ENCODE measurements at regions not wholly inside any gene's neighbourhood (a gene's known extent, or its start where the extent isn't known, plus 50 kb on each side); places are given as distances from the start of the nearest gene placed in this dataset.
"Not testable (repeated sequence)": the region's sequence is repeated elsewhere in the genome, so short reads cannot be mapped to it uniquely, and the experiment has no call there.

DNA sequence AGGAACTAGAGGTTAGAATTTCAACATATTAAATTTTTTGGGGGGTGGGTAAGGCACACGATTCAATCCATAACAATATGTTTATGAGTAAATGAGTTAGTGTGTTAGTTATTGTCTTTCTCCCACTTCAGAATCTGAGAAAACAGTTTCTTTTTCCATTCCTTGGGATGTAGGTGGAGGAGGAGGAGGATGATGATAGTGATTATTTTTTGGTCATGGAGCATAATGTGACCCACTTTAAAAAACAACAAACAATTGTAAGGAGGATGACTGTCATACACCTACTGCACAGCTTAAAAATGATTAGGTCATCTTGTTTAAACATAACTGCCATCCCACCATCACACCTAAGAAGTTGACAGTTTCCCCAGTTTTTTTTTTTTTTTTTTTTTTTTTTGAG, 148.7 kb downstream of the CDRT15L2 start:
- Mint-ChIP-seq H3K9me3 (no peaks in the 10 kb centered on the region), H3K36me3 (ENCODE audit: low read depth) (peaks cover 4% of the 10 kb centered on the region), H3K4me3 (no peak overlapping the region), H3K27me3 (no peaks in the 10 kb centered on the region), H3K27ac (no peak overlapping the region), H3K4me1 (peaks cover 33% of the 10 kb centered on the region)
- ChIA-PET CTCF (no interaction called here), POLR2A (no interaction called here)
- DNase-seq (no peak), ATAC-seq (ENCODE audit: low read depth) (no peak)
- intact Hi-C loops (cut with micrococcal nuclease), result no loop called here
- TF ChIP-seq, protein P1, sequence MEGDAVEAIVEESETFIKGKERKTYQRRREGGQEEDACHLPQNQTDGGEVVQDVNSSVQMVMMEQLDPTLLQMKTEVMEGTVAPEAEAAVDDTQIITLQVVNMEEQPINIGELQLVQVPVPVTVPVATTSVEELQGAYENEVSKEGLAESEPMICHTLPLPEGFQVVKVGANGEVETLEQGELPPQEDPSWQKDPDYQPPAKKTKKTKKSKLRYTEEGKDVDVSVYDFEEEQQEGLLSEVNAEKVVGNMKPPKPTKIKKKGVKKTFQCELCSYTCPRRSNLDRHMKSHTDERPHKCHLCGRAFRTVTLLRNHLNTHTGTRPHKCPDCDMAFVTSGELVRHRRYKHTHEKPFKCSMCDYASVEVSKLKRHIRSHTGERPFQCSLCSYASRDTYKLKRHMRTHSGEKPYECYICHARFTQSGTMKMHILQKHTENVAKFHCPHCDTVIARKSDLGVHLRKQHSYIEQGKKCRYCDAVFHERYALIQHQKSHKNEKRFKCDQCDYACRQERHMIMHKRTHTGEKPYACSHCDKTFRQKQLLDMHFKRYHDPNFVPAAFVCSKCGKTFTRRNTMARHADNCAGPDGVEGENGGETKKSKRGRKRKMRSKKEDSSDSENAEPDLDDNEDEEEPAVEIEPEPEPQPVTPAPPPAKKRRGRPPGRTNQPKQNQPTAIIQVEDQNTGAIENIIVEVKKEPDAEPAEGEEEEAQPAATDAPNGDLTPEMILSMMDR (IDR thresholded peaks at IDR 0.05), result no peak

DNA sequence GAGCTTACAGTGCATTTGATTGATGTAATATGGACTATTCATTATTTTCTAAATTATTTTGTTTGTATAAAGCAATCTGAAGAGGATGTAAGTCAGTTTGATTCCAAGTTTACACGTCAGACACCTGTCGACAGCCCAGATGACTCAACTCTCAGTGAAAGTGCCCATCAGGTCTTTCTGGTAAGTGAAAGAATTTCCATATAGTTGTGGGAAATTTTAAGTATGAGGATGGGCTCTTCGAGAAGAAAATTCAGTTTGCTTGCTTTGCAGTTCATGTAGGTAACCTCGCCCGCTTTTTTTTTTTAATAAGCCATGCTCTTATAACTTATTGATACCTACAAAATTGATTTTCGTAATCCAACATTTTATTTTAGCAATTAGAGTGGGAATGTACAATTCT, 151.6 kb downstream of the CDRT15L2 start:
- H3K4me1 Mint-ChIP-seq, result peaks cover 16% of the 10 kb centered on the region
- ATAC-seq (ENCODE audit: low read depth); POLR2A ChIA-PET; H3K36me3 Mint-ChIP-seq (ENCODE audit: low read depth); H3K27me3 Mint-ChIP-seq; H3K27ac Mint-ChIP-seq; H3K9me3 Mint-ChIP-seq; H3K4me3 Mint-ChIP-seq; DNase-seq; intact Hi-C loops (cut with micrococcal nuclease); CTCF ChIA-PET: not testable (repeated sequence)

DNA sequence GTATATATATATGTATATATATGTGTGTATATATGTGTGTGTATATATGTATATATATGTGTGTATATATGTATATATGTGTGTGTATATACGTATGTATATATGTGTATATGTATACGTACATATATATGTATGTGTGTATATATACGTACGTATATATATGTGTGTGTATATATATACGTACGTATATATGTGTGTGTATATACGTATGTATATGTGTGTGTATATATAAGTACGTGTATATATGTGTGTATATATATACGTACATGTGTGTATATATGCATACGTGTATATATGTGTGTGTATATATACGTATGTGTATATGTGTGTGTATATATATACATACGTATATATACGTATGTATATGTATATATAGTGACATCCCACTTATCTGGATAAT, 154.4 kb downstream of the CDRT15L2 start:
- Mint-ChIP-seq H3K36me3 (ENCODE audit: low read depth) (peaks cover 4% of the 10 kb centered on the region), H3K4me1 (peaks cover 8% of the 10 kb centered on the region), H3K4me3 (no peak overlapping the region), H3K9me3 (no peaks in the 10 kb centered on the region), H3K27me3 (peaks cover 2% of the 10 kb centered on the region), H3K27ac (no peak overlapping the region)
- TF ChIP-seq, protein P1 (IDR thresholded peaks at IDR 0.05), result no peak
- POLR2A ChIA-PET, result no interaction called here
- ATAC-seq (ENCODE audit: low read depth), result no peak
- intact Hi-C loops (cut with micrococcal nuclease), result no loop called here
- CTCF ChIA-PET, result no interaction called here
- no peak for DNase-seq

DNA sequence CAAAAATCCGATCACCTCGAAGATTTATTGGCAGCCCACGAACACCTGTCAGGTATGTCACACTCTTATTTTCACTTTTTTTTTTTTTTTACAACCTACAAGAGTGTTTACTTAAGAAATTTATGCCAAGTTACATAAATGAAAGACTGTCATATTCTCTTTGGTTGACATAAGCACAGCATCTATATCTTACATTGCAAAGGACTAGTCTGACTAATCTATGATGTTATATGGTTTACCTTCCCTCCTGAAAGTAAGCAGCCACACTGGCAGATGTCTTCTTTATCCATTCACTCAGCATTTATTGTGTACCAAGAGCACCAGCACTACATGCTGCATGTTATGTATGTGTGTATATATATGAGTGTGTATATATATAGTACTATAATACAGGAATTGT, 156.3 kb downstream of the CDRT15L2 start:
- TF ChIP-seq, protein P1 (IDR thresholded peaks at IDR 0.05), result no peak
- no peak overlapping the region for H3K27ac Mint-ChIP-seq
- DNase-seq, result no peak
- peaks cover 8% of the 10 kb centered on the region for H3K4me1 Mint-ChIP-seq
- intact Hi-C loops (cut with micrococcal nuclease), result no loop called here
- ChIA-PET POLR2A (no interaction called here), CTCF (no interaction called here)
- peaks cover 4% of the 10 kb centered on the region for H3K36me3 Mint-ChIP-seq (ENCODE audit: low read depth)
- H3K4me3 Mint-ChIP-seq, result no peak overlapping the region
- peaks cover 2% of the 10 kb centered on the region for H3K27me3 Mint-ChIP-seq
- no peak for ATAC-seq (ENCODE audit: low read depth)
- H3K9me3 Mint-ChIP-seq, result no peaks in the 10 kb centered on the region

DNA sequence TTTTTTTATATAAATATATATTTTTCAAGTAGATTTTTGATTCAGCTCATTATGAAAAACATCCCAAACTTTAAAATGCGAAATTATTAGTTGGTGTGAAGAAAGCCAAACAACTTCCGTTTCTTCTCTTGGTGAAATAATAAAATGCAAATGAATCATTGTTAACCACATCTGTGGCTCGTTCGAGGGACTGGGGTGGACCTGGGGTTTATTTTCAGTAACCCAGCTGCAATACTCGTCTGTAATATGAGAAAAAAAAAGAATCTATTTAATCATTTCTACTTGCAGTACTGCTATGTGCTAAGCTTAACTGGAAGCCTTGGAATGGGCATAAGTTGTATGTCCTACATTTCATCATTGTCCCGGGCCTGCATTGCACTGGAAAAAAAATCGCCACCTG, 158.1 kb downstream of the CDRT15L2 start:
- intact Hi-C loops (cut with micrococcal nuclease); POLR2A ChIA-PET; CTCF ChIA-PET; H3K27me3 Mint-ChIP-seq; H3K27ac Mint-ChIP-seq; ATAC-seq (ENCODE audit: low read depth); DNase-seq; H3K9me3 Mint-ChIP-seq; H3K36me3 Mint-ChIP-seq (ENCODE audit: low read depth); H3K4me3 Mint-ChIP-seq; H3K4me1 Mint-ChIP-seq: not testable (repeated sequence)

DNA sequence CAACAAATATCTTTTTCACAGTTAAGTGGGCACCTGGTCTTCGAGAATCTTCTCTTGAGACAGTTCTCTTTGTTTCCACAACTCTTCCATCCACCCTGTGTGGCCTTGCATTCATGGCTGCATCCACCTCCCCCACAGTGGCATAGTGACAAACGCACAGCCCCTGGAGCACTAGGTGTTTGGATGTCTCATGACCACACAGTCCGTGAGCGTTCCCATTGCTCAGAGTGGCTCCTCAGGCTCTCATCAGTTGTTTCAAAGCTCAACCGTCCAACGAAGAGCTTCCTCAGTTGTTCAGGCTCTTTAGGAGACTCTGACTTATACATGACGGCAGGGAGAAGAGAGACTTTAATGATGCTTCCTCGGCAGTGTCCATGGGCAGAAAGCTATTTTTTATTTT, 191.6 kb downstream of the CDRT15L2 start:
- Mint-ChIP-seq H3K4me1 (peaks cover 4% of the 10 kb centered on the region), H3K27me3 (no peaks in the 10 kb centered on the region), H3K36me3 (ENCODE audit: low read depth) (no peaks in the 10 kb centered on the region), H3K4me3 (no peak overlapping the region), H3K9me3 (no peaks in the 10 kb centered on the region), H3K27ac (no peak overlapping the region)
- intact Hi-C loops (cut with micrococcal nuclease), result no loop called here
- TF ChIP-seq, protein P1 (IDR thresholded peaks at IDR 0.05), result no peak
- CTCF ChIA-PET, result no interaction called here
- POLR2A ChIA-PET, result no interaction called here
- DNase-seq (no peak), ATAC-seq (ENCODE audit: low read depth) (no peak)

Data from activated B cell treated with CpG ODN at 0.5 μM for 24 hours (primary cell).